Mesothelial cell of epicardium (in vitro differentiated cells): ENCODE measurements at regions not wholly inside any gene's neighbourhood (a gene's known extent, or its start where the extent isn't known, plus 50 kb on each side); places are given as distances from the start of the nearest gene placed in this dataset.

Source experiments
- DNase-seq, 2 experiments: peaks; one replicate each; pipeline ENCODE4 v3.0.0; 2021; ENCODE audit warnings: low spot score in 2 of 2; ENCODE audit not compliant: unreplicated experiment in 2 of 2
- H3K27ac Mint-ChIP-seq: 2 replicates; pipeline ENCODE4 v1.8.0; 2021; ENCODE audit warnings: mixed read lengths
- H3K27me3 Mint-ChIP-seq: 2 replicates; pipeline ENCODE4 v1.8.0; 2021; ENCODE audit warnings: low read depth, mixed read lengths
- H3K36me3 Mint-ChIP-seq: 2 replicates; pipeline ENCODE4 v1.8.0; 2021; ENCODE audit warnings: mixed read lengths
- H3K4me1 Mint-ChIP-seq: 2 replicates; pipeline ENCODE4 v1.8.0; 2021; ENCODE audit warnings: mixed read lengths
- H3K4me3 Mint-ChIP-seq: 2 replicates; pipeline ENCODE4 v1.8.0; 2021; ENCODE audit warnings: mild to moderate bottlenecking, moderate library complexity, mixed read lengths
- H3K9me3 Mint-ChIP-seq: 2 replicates; pipeline ENCODE4 v1.8.0; 2021; ENCODE audit warnings: mixed read lengths
- TF ChIP-seq, protein P1 (sequence below): fragments of 200-600 bp; sonication (generic); IDR thresholded peaks from one replicate; pipeline ENCODE4 v1.5.0; 2021; ENCODE audit warnings: antibody characterized with exemption; ENCODE audit not compliant: unreplicated experiment

DNA sequence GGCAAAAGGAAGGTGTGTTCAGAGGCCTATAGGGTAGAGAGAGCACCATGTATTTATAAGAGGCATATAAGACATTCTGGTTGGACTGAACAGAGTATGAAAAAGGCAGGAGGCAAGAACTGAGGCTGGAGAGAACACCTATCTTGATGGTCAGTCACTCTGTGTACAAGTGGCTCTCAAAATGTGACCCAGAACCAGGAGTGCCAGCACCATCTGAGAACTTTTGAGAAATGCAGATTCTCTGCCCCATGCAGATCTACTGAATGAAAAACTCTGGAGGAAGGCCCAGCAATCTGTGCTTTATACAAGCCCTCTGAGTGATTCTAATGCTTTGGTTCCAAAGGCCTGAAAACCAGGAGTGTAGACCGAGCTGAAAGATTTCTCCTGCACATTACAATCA is 324.0 kb upstream of the IL12A start:
- H3K27me3 Mint-ChIP-seq = no peaks in the 10 kb centered on the region
- H3K36me3 Mint-ChIP-seq = peaks cover 6% of the 10 kb centered on the region
- DNase-seq = no peak
- TF ChIP-seq, protein P1, sequence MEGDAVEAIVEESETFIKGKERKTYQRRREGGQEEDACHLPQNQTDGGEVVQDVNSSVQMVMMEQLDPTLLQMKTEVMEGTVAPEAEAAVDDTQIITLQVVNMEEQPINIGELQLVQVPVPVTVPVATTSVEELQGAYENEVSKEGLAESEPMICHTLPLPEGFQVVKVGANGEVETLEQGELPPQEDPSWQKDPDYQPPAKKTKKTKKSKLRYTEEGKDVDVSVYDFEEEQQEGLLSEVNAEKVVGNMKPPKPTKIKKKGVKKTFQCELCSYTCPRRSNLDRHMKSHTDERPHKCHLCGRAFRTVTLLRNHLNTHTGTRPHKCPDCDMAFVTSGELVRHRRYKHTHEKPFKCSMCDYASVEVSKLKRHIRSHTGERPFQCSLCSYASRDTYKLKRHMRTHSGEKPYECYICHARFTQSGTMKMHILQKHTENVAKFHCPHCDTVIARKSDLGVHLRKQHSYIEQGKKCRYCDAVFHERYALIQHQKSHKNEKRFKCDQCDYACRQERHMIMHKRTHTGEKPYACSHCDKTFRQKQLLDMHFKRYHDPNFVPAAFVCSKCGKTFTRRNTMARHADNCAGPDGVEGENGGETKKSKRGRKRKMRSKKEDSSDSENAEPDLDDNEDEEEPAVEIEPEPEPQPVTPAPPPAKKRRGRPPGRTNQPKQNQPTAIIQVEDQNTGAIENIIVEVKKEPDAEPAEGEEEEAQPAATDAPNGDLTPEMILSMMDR = no peak
- H3K4me3 Mint-ChIP-seq = no peak overlapping the region
- peaks cover 13% of the 10 kb centered on the region for H3K9me3 Mint-ChIP-seq
- H3K27ac Mint-ChIP-seq = no peak overlapping the region
- H3K4me1 Mint-ChIP-seq = peaks cover 45% of the 10 kb centered on the region

DNA sequence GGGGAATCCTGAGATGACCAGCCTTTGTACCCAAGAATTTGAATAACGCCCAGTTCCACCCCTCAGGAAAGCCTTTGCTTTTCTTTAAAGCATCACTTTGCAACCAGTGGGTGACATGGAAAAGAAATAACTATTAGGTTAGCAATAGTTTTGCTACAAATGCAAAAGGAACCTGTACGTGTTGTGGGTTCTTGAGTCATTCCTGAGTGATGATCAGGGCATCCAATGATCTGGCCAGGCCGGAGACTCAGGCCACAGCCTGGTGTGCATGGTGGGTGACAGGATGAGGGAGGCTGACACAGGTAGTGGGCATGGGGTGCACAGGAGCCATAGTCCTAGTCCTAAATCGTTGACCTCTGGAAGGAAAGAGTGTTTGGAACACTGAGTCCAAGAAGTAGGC is 321.4 kb upstream of the IL12A start:
- Mint-ChIP-seq H3K36me3 (peaks cover 2% of the 10 kb centered on the region), H3K9me3 (peaks cover 8% of the 10 kb centered on the region), H3K4me3 (no peak overlapping the region), H3K27me3 (no peaks in the 10 kb centered on the region), H3K4me1 (peaks cover 53% of the 10 kb centered on the region), H3K27ac (no peak overlapping the region)
- DNase-seq = no peak
- TF ChIP-seq, protein P1 = no peak

DNA sequence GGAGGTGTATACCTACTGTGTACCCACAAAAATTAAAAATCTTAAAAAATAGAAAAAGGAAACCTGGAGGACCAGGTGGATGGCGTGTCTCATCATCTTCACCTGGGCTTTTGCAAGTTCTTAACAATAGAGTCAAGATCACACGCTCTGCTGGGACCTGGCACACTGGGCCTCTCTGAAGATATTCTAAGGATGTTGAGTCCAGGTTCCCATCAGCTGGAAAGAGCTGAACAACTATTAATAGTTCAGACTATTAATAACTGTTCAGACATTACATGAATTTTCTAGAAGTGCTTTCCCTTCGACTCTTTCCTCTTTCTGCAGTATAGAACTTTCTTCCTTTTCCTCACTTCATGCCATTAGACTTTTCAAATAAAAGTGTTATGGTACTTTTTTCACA is 320.2 kb upstream of the IL12A start:
- no peak for DNase-seq
- H3K9me3 Mint-ChIP-seq = no peaks in the 10 kb centered on the region
- H3K27me3 Mint-ChIP-seq = peaks cover 3% of the 10 kb centered on the region
- H3K36me3 Mint-ChIP-seq = no peaks in the 10 kb centered on the region
- H3K27ac Mint-ChIP-seq = peak overlapping the region; percentile 51
- H3K4me1 Mint-ChIP-seq = peaks cover 56% of the 10 kb centered on the region
- no peak overlapping the region for H3K4me3 Mint-ChIP-seq
- TF ChIP-seq, protein P1 = no peak

DNA sequence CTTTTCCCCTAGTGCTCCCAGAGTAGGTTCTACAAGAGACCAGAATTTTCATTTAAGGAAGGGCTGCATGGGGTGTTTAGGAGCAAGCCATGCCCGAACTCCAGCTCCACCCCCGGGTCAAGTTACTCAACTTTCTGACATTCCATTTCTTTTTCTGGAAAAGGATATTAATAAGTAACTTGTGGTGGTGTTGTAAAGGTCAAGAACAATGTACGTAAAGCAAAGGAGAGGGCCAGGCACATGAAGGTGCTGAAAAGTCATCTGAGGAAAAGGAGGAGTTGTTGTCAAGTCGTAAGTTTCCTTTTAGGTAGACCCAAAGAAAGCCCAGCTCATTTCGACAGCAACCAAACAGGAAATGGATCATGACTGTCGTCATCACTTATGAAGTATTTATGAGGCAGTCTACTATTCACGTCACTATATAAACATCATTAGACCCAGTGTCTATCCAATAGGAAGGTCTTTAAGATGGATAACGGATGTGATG is 319.6 kb upstream of the IL12A start:
- Mint-ChIP-seq H3K27me3 (peaks cover 5% of the 10 kb centered on the region), H3K36me3 (no peaks in the 10 kb centered on the region), H3K4me3 (no peak overlapping the region), H3K4me1 (peaks cover 50% of the 10 kb centered on the region), H3K27ac (peak overlapping the region; percentile 51), H3K9me3 (no peaks in the 10 kb centered on the region)
- TF ChIP-seq, protein P1 = no peak
- no peak for DNase-seq

DNA sequence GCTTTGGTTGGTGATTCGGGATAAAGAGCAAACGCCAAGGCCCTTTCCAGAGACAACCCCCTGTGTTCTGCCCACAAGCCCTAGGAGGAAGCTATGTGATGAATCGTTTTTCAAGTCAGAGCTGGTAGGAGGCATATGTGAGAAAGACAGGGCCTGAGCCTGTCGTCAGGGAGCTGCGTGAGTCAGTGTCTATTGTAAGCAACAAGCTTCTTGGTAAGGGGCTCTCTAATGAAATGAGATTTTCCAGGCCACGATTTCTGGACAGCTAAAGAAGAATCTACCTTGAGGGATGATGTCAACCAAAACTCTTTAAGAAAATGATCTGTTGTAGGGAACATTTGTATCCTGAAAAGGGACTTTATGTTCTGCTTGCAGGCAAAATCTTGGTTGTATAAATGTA is 318.9 kb upstream of the IL12A start:
- DNase-seq = peak in 1 of 2 experiments; percentile 42

More for the DNA sequence above, 318.9 kb upstream of the IL12A start:
- H3K9me3 Mint-ChIP-seq = no peaks in the 10 kb centered on the region
- H3K4me1 Mint-ChIP-seq = peaks cover 45% of the 10 kb centered on the region
- H3K4me3 Mint-ChIP-seq = no peak overlapping the region
- H3K36me3 Mint-ChIP-seq = no peaks in the 10 kb centered on the region
- TF ChIP-seq, protein P1 = no peak
- H3K27ac Mint-ChIP-seq = peak overlapping the region; percentile 92
- H3K27me3 Mint-ChIP-seq = peaks cover 5% of the 10 kb centered on the region
